Trophoblast cell (in vitro differentiated cells and primary cell): ENCODE measurements at regions not wholly inside any gene's neighbourhood (a gene's known extent, or its start where the extent isn't known, plus 50 kb on each side); places are given as distances from the start of the nearest gene placed in this dataset.

Source experiments
- DNase-seq, 2 donors: peaks; one replicate each; pipeline ENCODE4 v3.0.0-alpha.2; 2016
- H2AFZ ChIP-seq: 2 replicates; pipeline ENCODE4 v1.6.1; 2013; ENCODE audit warnings: low read length, moderate library complexity, mild to moderate bottlenecking; ENCODE audit not compliant: insufficient read depth, poor library complexity
- H2AK5ac ChIP-seq: 2 replicates; pipeline ENCODE4 v1.6.1; 2013; ENCODE audit warnings: mild to moderate bottlenecking, low read length
- H2BK120ac ChIP-seq: 2 replicates; pipeline ENCODE4 v1.6.1; 2013; ENCODE audit warnings: low read length, mild to moderate bottlenecking, moderate library complexity; ENCODE audit not compliant: insufficient read depth, poor library complexity
- H2BK12ac ChIP-seq: 2 replicates; pipeline ENCODE4 v1.6.1; 2013; ENCODE audit warnings: mild to moderate bottlenecking, low read length, moderate library complexity
- H2BK5ac ChIP-seq: 2 replicates; pipeline ENCODE4 v1.6.1; 2013; ENCODE audit warnings: low read length, low read depth, moderate library complexity, mild to moderate bottlenecking; ENCODE audit not compliant: poor library complexity
- H3K14ac ChIP-seq: 2 replicates; pipeline ENCODE4 v1.6.1; 2013; ENCODE audit warnings: mild to moderate bottlenecking, low read length
- H3K18ac ChIP-seq: 2 replicates; pipeline ENCODE4 v1.6.1; 2013; ENCODE audit warnings: mild to moderate bottlenecking, low read length
- H3K23ac ChIP-seq: 2 replicates; pipeline ENCODE4 v1.6.1; 2013; ENCODE audit warnings: low read length
- H3K27ac ChIP-seq: 2 replicates; pipeline ENCODE4 v1.5.1; 2013; ENCODE audit warnings: low read depth, mild to moderate bottlenecking, inconsistent platforms, low read length, moderate library complexity
- H3K27me3 ChIP-seq: 2 replicates; pipeline ENCODE4 v1.6.1; 2013; ENCODE audit warnings: inconsistent platforms, mild to moderate bottlenecking, low read length, moderate library complexity; ENCODE audit not compliant: insufficient read depth
- H3K36me3 ChIP-seq, 2 experiments: 1 replicate in 1 of 2; 2 replicates in 1 of 2; pipeline ENCODE4 v1.6.1; 2013; ENCODE audit warnings: low read length in 2 of 2, mild to moderate bottlenecking in 2 of 2, moderate library complexity in 1 of 2; ENCODE audit not compliant: insufficient read depth in 2 of 2, control insufficient read depth in 1 of 2
- H3K4ac ChIP-seq: 2 replicates; pipeline ENCODE4 v1.6.1; 2013; ENCODE audit warnings: low read depth, mild to moderate bottlenecking, low read length, moderate library complexity
- H3K4me1 ChIP-seq, 2 experiments: 1 replicate in 1 of 2; 2 replicates in 1 of 2; pipeline ENCODE4 v1.6.1; 2013; ENCODE audit warnings: low read length in 2 of 2, mild to moderate bottlenecking in 2 of 2, moderate library complexity in 1 of 2; ENCODE audit not compliant: insufficient read depth in 2 of 2, control insufficient read depth in 1 of 2
- H3K4me2 ChIP-seq: 2 replicates; pipeline ENCODE4 v1.6.1; 2013; ENCODE audit warnings: inconsistent platforms, mild to moderate bottlenecking, low read length, moderate library complexity
- H3K4me3 ChIP-seq: 2 replicates; pipeline ENCODE4 v1.5.1; 2013; ENCODE audit warnings: mild to moderate bottlenecking, low read depth, low read length, inconsistent platforms
- H3K79me1 ChIP-seq: one replicate; pipeline ENCODE4 v1.6.1; 2013; ENCODE audit warnings: low read length
- H3K79me2 ChIP-seq: 2 replicates; pipeline ENCODE4 v1.6.1; 2013; ENCODE audit warnings: low read length, mild to moderate bottlenecking; ENCODE audit not compliant: control insufficient read depth, insufficient read depth, poor library complexity
- H3K9ac ChIP-seq: 2 replicates; pipeline ENCODE4 v1.6.1; 2013; ENCODE audit warnings: mild to moderate bottlenecking, low read length
- H3K9me3 ChIP-seq: 2 replicates; pipeline ENCODE4 v1.6.1; 2013; ENCODE audit warnings: low read depth, mild to moderate bottlenecking, control low read depth, inconsistent platforms, low read length; ENCODE audit not compliant: insufficient read depth
- H4K12ac ChIP-seq: 2 replicates; pipeline ENCODE4 v1.6.1; 2013; ENCODE audit warnings: low read depth, mild to moderate bottlenecking, low read length, moderate library complexity
- H4K8ac ChIP-seq: 2 replicates; pipeline ENCODE4 v1.6.1; 2013; ENCODE audit warnings: low read depth, mild to moderate bottlenecking, low read length, moderate library complexity
- H4K91ac ChIP-seq: one replicate; pipeline ENCODE4 v1.6.1; 2013; ENCODE audit warnings: low read depth, mild to moderate bottlenecking, low read length, moderate library complexity
- WGBS: extraction: QIAGEN DNeasy Blood & Tissue Kit; methylation state at CpG from one replicate; pipeline ENCODE4 v1.1.7; 2013; ENCODE audit warnings: missing lambda C conversion rate; ENCODE audit not compliant: insufficient read length, insufficient coverage; ENCODE audit errors: extremely low coverage; 5-methylcytosine and 5-hydroxymethylcytosine counted together

- H4K8ac ChIP-seq: no peak overlapping the region
- H3K4ac ChIP-seq: no peak overlapping the region
- H3K4me3 ChIP-seq: no peak overlapping the region
- H3K18ac ChIP-seq: no peak overlapping the region
- WGBS: no CpG with 5 or more reads among the region's 3 CpGs
- H3K79me1 ChIP-seq: no peaks in the 10 kb centered on the region
- no peak for DNase-seq
- H2AK5ac ChIP-seq: no peak overlapping the region
- no peak overlapping the region for H3K14ac ChIP-seq
- H3K27me3 ChIP-seq: no peaks in the 10 kb centered on the region
- H3K79me2 ChIP-seq: no peaks in the 10 kb centered on the region
- H2AFZ ChIP-seq: no peak overlapping the region
- no peak overlapping the region for H3K23ac ChIP-seq
- no peak overlapping the region for H3K4me2 ChIP-seq
- no peak overlapping the region for H4K91ac ChIP-seq
- no peaks in the 10 kb centered on the region for H3K4me1 ChIP-seq
- H2BK120ac ChIP-seq: no peak overlapping the region
- H3K36me3 ChIP-seq: no peaks in the 10 kb centered on the region
- H2BK5ac ChIP-seq: no peak overlapping the region
- no peak overlapping the region for H4K12ac ChIP-seq
- no peak overlapping the region for H3K27ac ChIP-seq
- no peak overlapping the region for H3K9ac ChIP-seq
- no peaks in the 10 kb centered on the region for H3K9me3 ChIP-seq
- H2BK12ac ChIP-seq: no peak overlapping the region
Measured at GRCh38 chr2:22769497-22769896, 615.5 kb upstream of the KLHL29 start.

- Histone ChIP-seq H3K27ac (no peak overlapping the region), H3K14ac (no peak overlapping the region), H3K4me3 (no peak overlapping the region), H4K12ac (no peak overlapping the region), H3K9ac (no peak overlapping the region), H3K9me3 (no peaks in the 10 kb centered on the region), H3K27me3 (no peaks in the 10 kb centered on the region), H2BK12ac (no peak overlapping the region), H3K79me2 (no peaks in the 10 kb centered on the region), H3K4me2 (no peak overlapping the region), H2BK120ac (no peak overlapping the region), H4K91ac (no peak overlapping the region), H2AK5ac (no peak overlapping the region), H2AFZ (no peak overlapping the region), H4K8ac (no peak overlapping the region), H3K36me3 (no peaks in the 10 kb centered on the region), H3K79me1 (no peaks in the 10 kb centered on the region), H3K18ac (no peak overlapping the region), H3K4me1 (no peaks in the 10 kb centered on the region), H2BK5ac (no peak overlapping the region), H3K4ac (no peak overlapping the region), H3K23ac (no peak overlapping the region)
- no peak for DNase-seq
- no CpG with 5 or more reads among the region's 5 CpGs for WGBS
Measured at GRCh38 chr2:22784566-22784965, 600.4 kb upstream of the KLHL29 start.

- Histone ChIP-seq H3K4ac (no peak overlapping the region), H3K14ac (no peak overlapping the region), H2BK12ac (no peak overlapping the region), H3K4me3 (no peak overlapping the region), H3K36me3 (no peaks in the 10 kb centered on the region), H4K12ac (no peak overlapping the region), H4K91ac (no peak overlapping the region), H3K4me2 (no peak overlapping the region), H3K4me1 (no peaks in the 10 kb centered on the region), H3K79me2 (no peaks in the 10 kb centered on the region), H2BK120ac (no peak overlapping the region), H2BK5ac (no peak overlapping the region), H2AK5ac (no peak overlapping the region), H3K18ac (no peak overlapping the region), H4K8ac (no peak overlapping the region), H3K23ac (no peak overlapping the region), H3K9ac (no peak overlapping the region), H3K27me3 (no peaks in the 10 kb centered on the region), H3K27ac (no peak overlapping the region), H3K79me1 (no peaks in the 10 kb centered on the region), H2AFZ (no peak overlapping the region), H3K9me3 (no peaks in the 10 kb centered on the region)
- DNase-seq: no peak
- WGBS: no CpG with 5 or more reads among the region's 2 CpGs
Measured at GRCh38 chr2:22786817-22787216, 598.2 kb upstream of the KLHL29 start.

GRCh38 chr2:22787745-22788144 lies 597.2 kb upstream of the KLHL29 start:
- WGBS: no CpG with 5 or more reads among the region's 1 CpG
- Histone ChIP-seq H3K4me2 (no peak overlapping the region), H4K8ac (no peak overlapping the region), H3K79me1 (no peaks in the 10 kb centered on the region), H2AK5ac (no peak overlapping the region), H3K4me1 (no peaks in the 10 kb centered on the region), H3K27me3 (no peaks in the 10 kb centered on the region), H3K9me3 (no peaks in the 10 kb centered on the region), H2AFZ (no peak overlapping the region), H3K4me3 (no peak overlapping the region), H3K9ac (no peak overlapping the region), H4K91ac (no peak overlapping the region), H3K18ac (no peak overlapping the region), H2BK12ac (no peak overlapping the region), H3K4ac (no peak overlapping the region), H4K12ac (no peak overlapping the region), H3K23ac (no peak overlapping the region), H2BK5ac (no peak overlapping the region), H3K14ac (no peak overlapping the region), H3K27ac (no peak overlapping the region), H3K36me3 (no peaks in the 10 kb centered on the region), H3K79me2 (no peaks in the 10 kb centered on the region), H2BK120ac (no peak overlapping the region)
- DNase-seq: no peak
